Glutamatergic neuron (in vitro differentiated cells): ENCODE measurements at regions not wholly inside any gene's neighbourhood (a gene's known extent, or its start where the extent isn't known, plus 50 kb on each side); places are given as distances from the start of the nearest gene placed in this dataset.

Source experiments
- DNase-seq: peaks from one replicate; pipeline ENCODE4 v3.0.0; 2022
- H3K27ac Mint-ChIP-seq: one replicate; pipeline ENCODE4 v1.8.0; 2020; ENCODE audit warnings: mild to moderate bottlenecking, mixed read lengths, inconsistent platforms; ENCODE audit not compliant: unreplicated experiment
- H3K27me3 Mint-ChIP-seq: one replicate; pipeline ENCODE4 v1.8.0; 2020; ENCODE audit warnings: mild to moderate bottlenecking, moderate library complexity, mixed read lengths, inconsistent platforms; ENCODE audit not compliant: unreplicated experiment
- H3K36me3 Mint-ChIP-seq: one replicate; pipeline ENCODE4 v1.8.0; 2020; ENCODE audit warnings: mild to moderate bottlenecking, mixed read lengths, inconsistent platforms; ENCODE audit not compliant: unreplicated experiment
- H3K4me1 Mint-ChIP-seq: one replicate; pipeline ENCODE4 v1.8.0; 2020; ENCODE audit warnings: mild to moderate bottlenecking, low read depth, mixed read lengths, inconsistent platforms; ENCODE audit not compliant: unreplicated experiment
- H3K4me3 Mint-ChIP-seq: one replicate; pipeline ENCODE4 v1.8.0; 2020; ENCODE audit warnings: mild to moderate bottlenecking, mixed read lengths, inconsistent platforms; ENCODE audit not compliant: unreplicated experiment
- H3K9me3 Mint-ChIP-seq: one replicate; pipeline ENCODE4 v1.8.0; 2020; ENCODE audit warnings: mild to moderate bottlenecking, moderate library complexity, mixed read lengths, inconsistent platforms; ENCODE audit not compliant: unreplicated experiment
- CTCF ChIP-seq: fragments of 200-600 bp; sonication (generic); IDR thresholded peaks from one replicate; pipeline ENCODE4 v1.5.0; 2021; ENCODE audit not compliant: partially characterized antibody, unreplicated experiment

- no peak for TF ChIP-seq CTCF
- no peak for DNase-seq
- Mint-ChIP-seq H3K9me3 (peaks cover 1% of the 10 kb centered on the region), H3K36me3 (no peaks in the 10 kb centered on the region), H3K4me1 (peaks cover 29% of the 10 kb centered on the region), H3K27me3 (no peaks in the 10 kb centered on the region), H3K27ac (no peak overlapping the region), H3K4me3 (no peak overlapping the region)
Measured at GRCh38 chr14:27096091-27096490, 498.3 kb upstream of the NOVA1 start.

- Mint-ChIP-seq H3K9me3 (no peaks in the 10 kb centered on the region), H3K4me3 (no peak overlapping the region), H3K4me1 (peaks cover 17% of the 10 kb centered on the region), H3K27me3 (no peaks in the 10 kb centered on the region), H3K27ac (peak overlapping the region; percentile 95), H3K36me3 (no peaks in the 10 kb centered on the region)
- TF ChIP-seq CTCF = no peak
- no peak for DNase-seq
Measured at GRCh38 chr14:27098451-27098850, 500.6 kb upstream of the NOVA1 start.

GRCh38 chr14:27114180-27114579 lies 516.3 kb upstream of the NOVA1 start:
- H3K27me3 Mint-ChIP-seq = peaks cover 2% of the 10 kb centered on the region
- no peak for TF ChIP-seq CTCF
- no peaks in the 10 kb centered on the region for H3K36me3 Mint-ChIP-seq
- peaks cover 5% of the 10 kb centered on the region for H3K4me1 Mint-ChIP-seq
- no peak overlapping the region for H3K4me3 Mint-ChIP-seq
- no peak overlapping the region for H3K27ac Mint-ChIP-seq
- no peak for DNase-seq
- peaks cover 4% of the 10 kb centered on the region for H3K9me3 Mint-ChIP-seq

- H3K9me3 Mint-ChIP-seq = peaks cover 4% of the 10 kb centered on the region
- TF ChIP-seq CTCF = no peak
- no peak for DNase-seq
- H3K27me3 Mint-ChIP-seq = peaks cover 2% of the 10 kb centered on the region
- H3K27ac Mint-ChIP-seq = no peak overlapping the region
- H3K4me1 Mint-ChIP-seq = no peaks in the 10 kb centered on the region
- peaks cover 9% of the 10 kb centered on the region for H3K36me3 Mint-ChIP-seq
- no peak overlapping the region for H3K4me3 Mint-ChIP-seq
Measured at GRCh38 chr14:27123162-27123561, 525.3 kb upstream of the NOVA1 start.

GRCh38 chr14:27127838-27128237 lies 530.0 kb upstream of the NOVA1 start:
- H3K27me3 Mint-ChIP-seq = no peaks in the 10 kb centered on the region
- H3K4me3 Mint-ChIP-seq = no peak overlapping the region
- peaks cover 5% of the 10 kb centered on the region for H3K36me3 Mint-ChIP-seq
- H3K27ac Mint-ChIP-seq = no peak overlapping the region
- DNase-seq = no peak
- no peaks in the 10 kb centered on the region for H3K4me1 Mint-ChIP-seq
- no peak for TF ChIP-seq CTCF
- no peaks in the 10 kb centered on the region for H3K9me3 Mint-ChIP-seq
